Left ventricle myocardium inferior (tissue), 1 donor: ENCODE measurements at regions not wholly inside any gene's neighbourhood (a gene's known extent, or its start where the extent isn't known, plus 50 kb on each side); places are given as distances from the start of the nearest gene placed in this dataset.
"Not testable (repeated sequence)": the region's sequence is repeated elsewhere in the genome, so short reads cannot be mapped to it uniquely, and the experiment has no call there.

Source experiments
- DNase-seq: peaks from one replicate; pipeline ENCODE4 v3.0.0-alpha.2; 2020
- H3K27ac ChIP-seq: fragments of 200-600 bp; replicated peaks from 2 replicates; pipeline ENCODE4 v1.8.0; 2021
- H3K27me3 ChIP-seq: fragments of 200-600 bp; 2 replicates; pipeline ENCODE4 v1.8.0; 2021; ENCODE audit warnings: low read depth
- H3K36me3 ChIP-seq: fragments of 200-600 bp; 2 replicates; pipeline ENCODE4 v1.8.0; 2021
- H3K4me1 ChIP-seq: fragments of 200-600 bp; 2 replicates; pipeline ENCODE4 v1.8.0; 2021
- H3K4me3 ChIP-seq: fragments of 200-600 bp; 2 replicates; pipeline ENCODE4 v1.8.0; 2021; ENCODE audit warnings: mild to moderate bottlenecking, moderate library complexity
- H3K9me3 ChIP-seq: fragments of 200-600 bp; replicated peaks from 2 replicates; pipeline ENCODE4 v1.8.0; 2021
- intact Hi-C: fragments of 100-400 bp; cut with micrococcal nuclease; formaldehyde crosslinking; loops from one replicate; pipeline ENCODE4 v1.11.0; 2022
- TF ChIP-seq, protein P1 (sequence below): fragments of 200-600 bp; IDR thresholded peaks from 2 replicates; pipeline ENCODE4 v1.8.0; 2021; ENCODE audit warnings: antibody characterized with exemption, mild to moderate bottlenecking, borderline replicate concordance
- donor health status: DM: no; HTN: yes; CAD: no; lungs with severe emphysema.

DNA sequence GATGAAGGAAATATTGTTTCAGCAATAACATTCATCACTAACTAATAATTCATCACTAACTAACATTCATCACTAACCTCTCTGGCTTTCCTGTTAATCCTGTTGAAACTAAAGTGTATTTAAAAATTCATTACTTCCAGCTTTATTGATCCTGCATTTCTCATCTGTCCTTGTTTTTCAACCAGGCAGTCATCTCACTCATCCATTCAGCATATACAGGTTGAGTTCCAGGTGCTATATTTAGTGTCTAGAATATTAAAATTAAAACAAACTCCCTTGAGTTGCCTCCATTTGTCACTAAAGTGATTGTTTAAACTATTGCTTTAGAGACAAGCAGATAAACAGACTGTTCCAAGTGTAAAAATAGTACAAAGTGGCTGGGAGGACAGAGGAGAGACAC lies 58.1 kb downstream of the ATXN7L3B start:
- DNase-seq, result no peak
- H3K9me3 ChIP-seq, result no peaks in the 10 kb centered on the region
- TF ChIP-seq, protein P1, sequence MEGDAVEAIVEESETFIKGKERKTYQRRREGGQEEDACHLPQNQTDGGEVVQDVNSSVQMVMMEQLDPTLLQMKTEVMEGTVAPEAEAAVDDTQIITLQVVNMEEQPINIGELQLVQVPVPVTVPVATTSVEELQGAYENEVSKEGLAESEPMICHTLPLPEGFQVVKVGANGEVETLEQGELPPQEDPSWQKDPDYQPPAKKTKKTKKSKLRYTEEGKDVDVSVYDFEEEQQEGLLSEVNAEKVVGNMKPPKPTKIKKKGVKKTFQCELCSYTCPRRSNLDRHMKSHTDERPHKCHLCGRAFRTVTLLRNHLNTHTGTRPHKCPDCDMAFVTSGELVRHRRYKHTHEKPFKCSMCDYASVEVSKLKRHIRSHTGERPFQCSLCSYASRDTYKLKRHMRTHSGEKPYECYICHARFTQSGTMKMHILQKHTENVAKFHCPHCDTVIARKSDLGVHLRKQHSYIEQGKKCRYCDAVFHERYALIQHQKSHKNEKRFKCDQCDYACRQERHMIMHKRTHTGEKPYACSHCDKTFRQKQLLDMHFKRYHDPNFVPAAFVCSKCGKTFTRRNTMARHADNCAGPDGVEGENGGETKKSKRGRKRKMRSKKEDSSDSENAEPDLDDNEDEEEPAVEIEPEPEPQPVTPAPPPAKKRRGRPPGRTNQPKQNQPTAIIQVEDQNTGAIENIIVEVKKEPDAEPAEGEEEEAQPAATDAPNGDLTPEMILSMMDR, result no peak
- H3K27ac ChIP-seq, result no peak overlapping the region
- no peaks in the 10 kb centered on the region for H3K4me1 ChIP-seq
- no peaks in the 10 kb centered on the region for H3K27me3 ChIP-seq
- intact Hi-C loops, result no loop called here
- H3K4me3 ChIP-seq, result no peak overlapping the region
- H3K36me3 ChIP-seq, result no peaks in the 10 kb centered on the region

DNA sequence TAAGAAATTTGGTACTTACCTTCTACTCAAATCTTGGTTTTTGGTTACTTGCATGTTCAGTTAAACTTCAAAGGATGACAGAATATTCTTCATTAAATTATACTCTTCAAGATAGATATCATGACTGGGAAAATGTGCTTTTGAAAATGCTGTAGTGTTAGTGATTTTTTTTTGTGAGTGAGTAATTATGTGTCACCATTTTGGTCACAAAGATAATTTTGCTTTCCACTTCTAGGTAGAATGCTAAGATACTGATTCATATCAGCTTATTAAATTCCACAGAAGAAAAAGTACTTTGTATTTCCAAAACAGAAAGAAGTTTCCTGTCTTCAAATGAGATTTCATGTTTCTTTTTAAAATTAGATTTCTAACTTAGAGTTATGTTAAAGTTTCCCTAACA lies 61.2 kb downstream of the ATXN7L3B start:
- Histone ChIP-seq H3K27me3 (no peaks in the 10 kb centered on the region), H3K4me1 (no peaks in the 10 kb centered on the region), H3K36me3 (no peaks in the 10 kb centered on the region), H3K27ac (no peak overlapping the region), H3K9me3 (no peaks in the 10 kb centered on the region), H3K4me3 (no peak overlapping the region)
- intact Hi-C loops, result no loop called here
- no peak for DNase-seq
- TF ChIP-seq, protein P1, result no peak

DNA sequence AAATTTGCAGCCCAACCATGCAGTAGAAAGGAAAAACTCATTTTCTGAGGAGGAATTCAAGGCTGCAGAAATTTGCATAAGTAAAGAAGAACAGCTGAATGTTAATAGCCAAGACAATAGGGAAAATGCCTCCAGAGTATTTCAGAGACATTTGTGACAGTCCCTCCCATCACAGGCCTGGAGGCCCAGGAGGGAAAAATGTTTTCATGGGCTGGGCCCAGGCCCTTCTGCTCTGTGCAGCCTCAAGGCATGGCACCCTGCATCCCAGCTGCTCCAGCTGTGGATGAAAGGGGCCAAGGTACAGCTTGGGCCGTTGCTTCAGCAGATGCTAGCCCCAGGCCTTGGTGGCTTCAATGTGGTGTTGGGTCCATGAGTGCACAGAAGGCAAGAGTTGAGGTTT lies 62.3 kb downstream of the ATXN7L3B start:
- Histone ChIP-seq H3K27ac (no peak overlapping the region), H3K36me3 (no peaks in the 10 kb centered on the region), H3K4me1 (no peaks in the 10 kb centered on the region), H3K4me3 (no peak overlapping the region), H3K9me3 (no peaks in the 10 kb centered on the region), H3K27me3 (no peaks in the 10 kb centered on the region)
- intact Hi-C loops, result no loop called here
- TF ChIP-seq, protein P1, result no peak
- no peak for DNase-seq

DNA sequence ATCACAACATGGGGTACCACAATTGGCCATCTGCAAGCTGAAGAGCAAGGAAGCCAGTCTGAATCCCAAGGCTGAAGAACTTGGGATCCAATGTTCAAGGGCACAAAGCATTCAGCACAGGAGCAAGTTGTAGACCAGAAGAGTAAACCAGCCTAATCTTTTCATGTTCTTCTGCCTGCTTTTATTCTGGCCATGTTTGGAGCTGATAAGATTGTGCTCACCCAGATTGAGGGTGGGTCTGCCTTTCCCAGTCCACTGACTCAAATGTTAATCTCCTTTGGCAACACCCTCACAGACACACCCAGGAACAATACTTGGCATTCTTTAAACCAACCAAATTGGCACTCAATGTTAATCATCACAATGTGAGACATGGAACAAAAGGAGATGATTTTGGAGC lies 63.2 kb downstream of the ATXN7L3B start:
- H3K36me3 ChIP-seq, DNase-seq, H3K4me3 ChIP-seq, H3K4me1 ChIP-seq, H3K9me3 ChIP-seq, H3K27ac ChIP-seq, H3K27me3 ChIP-seq, intact Hi-C loops: not testable (repeated sequence)

DNA sequence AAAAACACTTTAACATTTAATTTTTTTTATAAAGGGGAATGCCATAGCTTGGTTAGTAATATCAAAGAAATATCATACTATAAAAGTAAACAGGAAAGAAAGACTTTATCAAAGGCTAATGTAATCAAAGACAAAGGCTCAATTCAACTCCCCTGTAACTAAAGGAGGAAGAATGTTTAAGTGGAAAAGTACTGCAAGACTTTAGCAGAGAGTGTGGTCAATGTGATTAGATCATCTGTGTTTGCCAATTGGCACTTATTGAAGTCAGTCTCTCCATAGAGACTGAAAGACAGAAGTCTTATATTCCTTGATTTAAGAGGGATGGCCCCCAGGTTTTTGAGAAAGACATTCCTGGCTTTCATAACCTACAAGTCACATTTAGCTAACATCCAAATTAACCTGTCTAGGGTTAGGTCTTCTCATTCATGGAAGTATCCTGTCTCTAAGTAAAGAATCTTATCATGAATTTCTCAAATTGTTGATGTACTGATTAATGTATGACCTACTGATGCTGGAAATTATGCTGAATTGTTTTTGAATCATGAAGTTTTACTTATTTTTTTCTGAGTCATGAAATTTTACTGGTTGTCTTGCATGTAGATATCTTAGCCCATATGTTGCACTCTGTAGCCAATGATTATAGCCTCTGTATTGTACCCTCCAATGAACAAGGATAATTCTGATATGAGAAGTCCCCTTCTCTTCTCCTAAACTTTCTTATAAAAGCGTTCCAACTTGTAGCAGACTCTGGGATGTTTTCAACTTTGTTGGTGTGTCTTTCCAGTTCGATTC lies 65.4 kb downstream of the ATXN7L3B start:
- H3K4me3 ChIP-seq, result no peak overlapping the region
- intact Hi-C loops, result no loop called here
- no peaks in the 10 kb centered on the region for H3K4me1 ChIP-seq
- H3K36me3 ChIP-seq, result no peaks in the 10 kb centered on the region
- TF ChIP-seq, protein P1, result no peak
- no peak overlapping the region for H3K27ac ChIP-seq
- H3K9me3 ChIP-seq, result no peaks in the 10 kb centered on the region
- no peak for DNase-seq
- H3K27me3 ChIP-seq, result no peaks in the 10 kb centered on the region

DNA sequence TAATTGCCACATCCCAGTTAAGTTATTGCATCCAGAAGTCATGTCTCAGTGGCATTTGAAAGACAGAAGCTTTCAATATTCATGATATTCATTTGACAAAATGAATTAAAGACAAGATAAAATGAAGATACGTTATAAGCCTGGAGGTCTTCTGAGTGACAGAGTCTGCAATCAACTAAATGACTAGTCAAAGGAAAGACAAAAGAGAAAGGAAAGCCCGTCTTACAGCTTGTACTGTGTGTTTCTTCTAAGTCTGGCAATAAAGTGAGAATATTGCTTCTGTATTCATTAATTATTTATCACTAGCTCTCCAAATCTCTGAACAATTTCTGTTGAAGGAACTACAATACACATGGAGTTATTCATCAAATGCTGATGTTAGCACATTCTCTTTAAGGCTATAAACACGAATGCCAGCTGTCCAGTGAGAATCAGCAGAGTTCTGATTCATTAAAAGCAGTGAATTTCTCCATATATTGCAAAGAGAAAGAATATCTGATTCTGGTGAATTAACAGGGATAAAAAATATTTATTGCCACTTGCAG lies 70.7 kb downstream of the ATXN7L3B start:
- H3K4me3 ChIP-seq, result no peak overlapping the region
- H3K27ac ChIP-seq, result no peak overlapping the region
- DNase-seq, result no peak
- TF ChIP-seq, protein P1, result no peak
- no peaks in the 10 kb centered on the region for H3K27me3 ChIP-seq
- H3K4me1 ChIP-seq, result no peaks in the 10 kb centered on the region
- H3K36me3 ChIP-seq, result no peaks in the 10 kb centered on the region
- intact Hi-C loops, result no loop called here
- no peaks in the 10 kb centered on the region for H3K9me3 ChIP-seq
